GM19468 (cell line): ENCODE measurements at regions not wholly inside any gene's neighbourhood (a gene's known extent, or its start where the extent isn't known, plus 50 kb on each side); places are given as distances from the start of the nearest gene placed in this dataset.

Source experiments
- ATAC-seq: cut with Tn5 transposase; IDR thresholded peaks from one replicate; pipeline ENCODE4 v1.9.1; 2021; ENCODE audit warnings: mild to moderate bottlenecking, moderate library complexity, moderate number of reproducible peaks; ENCODE audit not compliant: unreplicated experiment; ENCODE audit errors: extremely low read depth

DNA sequence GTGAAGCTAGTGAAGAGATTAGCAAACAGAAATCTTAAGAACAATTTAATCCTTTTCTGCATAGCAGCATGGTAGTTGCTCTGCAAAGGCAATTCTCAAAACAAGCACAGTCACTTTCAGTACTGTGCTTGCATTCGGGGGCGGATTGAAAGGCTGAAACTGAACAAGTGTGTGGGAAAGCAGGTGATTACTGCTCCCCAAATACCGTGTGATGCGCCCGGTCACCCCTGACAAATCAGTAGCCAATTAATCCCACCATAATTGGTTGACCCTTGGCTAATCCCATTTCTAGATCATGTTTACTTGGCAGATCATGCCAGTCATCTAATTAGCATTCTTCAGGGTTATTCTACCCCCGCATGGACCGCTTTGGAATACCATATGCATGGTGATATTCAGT lies 76.5 kb upstream of the ADRB1 start:
- no peak for ATAC-seq

DNA sequence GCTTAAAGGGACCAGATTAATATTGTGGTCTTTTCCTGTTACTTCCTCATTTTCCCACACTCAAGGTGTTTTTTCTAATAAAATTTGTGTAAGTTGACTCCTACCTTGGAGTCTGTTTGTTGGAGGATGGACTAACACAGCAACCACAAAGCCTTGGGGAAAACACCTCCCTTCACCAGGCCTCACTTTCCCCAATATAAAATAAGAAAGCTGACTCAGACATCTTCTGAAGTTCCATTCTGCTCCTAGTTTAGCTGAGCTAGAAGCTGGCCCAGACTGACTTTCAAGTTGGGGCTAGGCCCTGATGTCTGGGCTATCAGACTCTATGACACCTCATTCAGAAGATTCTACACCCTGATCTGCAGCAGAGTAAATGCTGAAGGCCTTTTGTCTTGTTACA lies 73.0 kb upstream of the ADRB1 start:
- ATAC-seq, result no peak

DNA sequence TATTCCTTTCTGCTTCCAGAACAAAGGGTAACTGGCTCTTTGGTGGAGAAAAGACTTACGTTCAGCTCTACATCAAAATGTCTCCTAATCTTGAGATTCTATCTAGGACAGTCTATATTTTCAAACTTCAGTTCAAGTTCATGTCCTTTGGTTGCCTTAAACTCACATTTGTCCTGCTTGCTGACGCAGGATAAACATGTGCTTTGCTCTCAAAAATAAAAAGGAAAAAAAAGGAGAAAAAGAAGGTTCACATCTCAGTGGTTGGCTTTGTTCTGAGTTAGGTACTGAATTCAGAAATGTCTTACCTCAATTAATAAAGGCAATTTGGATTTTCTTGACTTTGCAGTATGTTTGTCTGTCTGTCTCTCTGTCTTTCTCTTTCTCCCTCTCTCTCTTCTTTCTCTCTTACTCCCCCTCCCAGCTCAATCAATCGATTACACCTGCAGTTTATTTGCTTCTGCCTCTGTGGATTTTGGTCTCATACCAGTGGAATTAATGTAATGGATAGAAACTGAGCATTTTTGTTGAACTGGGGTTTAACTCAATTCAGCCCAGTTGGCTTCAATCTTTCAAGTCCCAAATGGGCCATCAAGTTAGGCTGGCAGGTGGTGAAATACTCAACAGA lies 72.2 kb upstream of the ADRB1 start:
- ATAC-seq, result no peak

DNA sequence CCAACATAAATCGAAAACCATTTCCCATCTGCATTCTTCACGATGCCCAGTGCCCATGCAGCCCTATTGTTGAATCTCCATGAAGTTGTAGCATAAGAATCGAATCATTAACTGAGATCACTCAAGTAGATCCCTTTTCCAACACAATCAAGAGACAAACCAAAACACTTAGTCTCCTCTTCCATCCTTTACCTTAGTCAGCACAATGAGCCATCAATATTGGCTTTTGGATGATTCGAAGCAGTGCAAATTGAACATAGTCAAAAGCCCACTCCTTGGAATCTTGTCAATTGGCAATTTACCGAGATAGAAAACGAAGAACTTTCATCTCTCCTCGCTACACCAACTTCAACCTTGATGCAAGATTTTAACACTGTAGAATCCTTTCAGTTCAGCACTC lies 66.5 kb upstream of the ADRB1 start:
- ATAC-seq, result no peak

DNA sequence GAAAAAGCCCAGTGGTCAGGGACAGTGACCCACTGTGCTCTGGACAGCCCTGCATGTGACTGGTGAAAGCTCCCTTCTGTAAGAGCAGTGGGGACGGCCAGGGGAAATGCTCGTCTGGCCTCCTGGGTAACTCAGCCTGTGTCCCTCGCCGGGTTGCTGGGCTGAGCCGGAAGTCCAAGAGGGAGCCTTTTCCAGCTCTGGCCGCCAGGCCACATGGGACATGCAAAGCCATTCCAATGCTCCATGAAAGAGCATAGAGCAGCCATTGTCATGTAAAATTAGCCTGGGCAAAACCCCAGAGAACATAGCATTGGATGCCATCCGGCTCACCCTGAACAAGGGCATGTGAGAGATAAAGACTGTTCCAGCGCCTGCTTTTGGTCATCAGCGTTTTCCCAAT lies 64.9 kb upstream of the ADRB1 start:
- ATAC-seq, result no peak

DNA sequence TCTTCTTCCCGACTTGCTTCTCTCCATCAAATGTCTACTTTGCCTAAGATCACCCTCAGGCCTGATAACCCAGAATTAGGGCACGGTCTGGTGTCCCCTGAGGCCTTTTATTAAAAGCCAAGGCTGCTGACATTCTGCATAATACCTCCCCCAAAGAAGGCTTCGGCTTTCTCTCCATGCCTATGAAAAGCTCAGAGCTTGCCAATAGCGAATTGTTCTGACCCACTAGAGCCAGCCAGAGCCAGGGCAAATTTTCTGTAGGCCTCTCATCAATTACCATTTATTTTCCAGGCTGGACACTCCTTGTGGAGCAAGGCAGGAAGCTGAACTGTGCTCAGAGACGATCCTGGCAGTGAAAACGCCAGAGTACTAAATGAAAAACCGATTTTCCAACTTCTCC lies 64.3 kb upstream of the ADRB1 start:
- no peak for ATAC-seq

DNA sequence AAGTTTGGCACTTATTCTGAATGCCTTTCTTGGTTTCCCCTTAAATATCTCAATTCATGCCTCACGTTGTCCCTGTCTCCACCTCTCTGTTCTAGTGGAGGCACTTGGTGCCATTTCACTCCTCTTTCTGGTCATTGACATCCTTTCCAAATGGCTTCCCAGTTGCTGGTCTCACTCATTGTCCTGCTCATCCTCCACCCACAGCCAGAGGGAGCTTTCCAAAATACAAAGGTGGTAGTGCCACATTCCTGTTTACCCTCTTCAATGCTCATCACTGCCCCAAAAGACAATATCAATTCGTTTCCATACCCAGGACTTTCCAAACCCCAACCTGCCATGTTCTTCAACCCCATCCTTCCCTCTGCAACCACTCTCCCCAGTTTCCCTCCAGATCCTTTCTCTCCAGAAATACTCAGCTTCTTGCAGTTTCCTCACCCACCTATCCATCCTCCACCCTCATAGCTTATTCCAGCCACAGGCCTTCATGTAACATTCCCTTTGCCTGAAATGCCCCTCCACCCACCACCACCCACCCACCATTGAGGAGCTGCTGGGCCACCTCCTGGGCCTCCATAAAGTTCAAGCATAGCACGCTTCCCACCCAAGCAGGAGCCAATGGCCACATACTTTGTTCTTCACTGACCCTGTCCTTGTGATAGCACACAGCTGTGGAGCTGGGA lies 63.1 kb upstream of the ADRB1 start:
- no peak for ATAC-seq

DNA sequence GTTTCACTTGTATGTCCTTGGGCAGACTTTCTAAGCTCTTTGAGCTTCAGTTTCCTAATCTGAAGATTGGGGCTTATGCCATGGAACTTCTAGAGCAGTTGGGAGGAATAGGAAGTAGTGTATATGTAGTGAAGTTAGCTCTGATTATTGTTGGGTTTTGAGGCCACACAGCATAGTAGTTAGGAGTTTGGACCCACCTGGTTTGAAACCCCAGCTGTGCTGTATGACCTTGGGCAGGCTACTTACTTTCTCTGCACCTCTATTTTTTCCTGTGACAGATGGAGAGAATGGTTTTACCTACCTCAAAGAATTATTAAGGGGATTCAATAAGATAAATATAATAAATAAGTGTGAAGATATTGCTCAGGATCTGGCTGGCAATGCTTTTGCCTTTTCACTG lies 61.4 kb upstream of the ADRB1 start:
- ATAC-seq, result peak; percentile 8

DNA sequence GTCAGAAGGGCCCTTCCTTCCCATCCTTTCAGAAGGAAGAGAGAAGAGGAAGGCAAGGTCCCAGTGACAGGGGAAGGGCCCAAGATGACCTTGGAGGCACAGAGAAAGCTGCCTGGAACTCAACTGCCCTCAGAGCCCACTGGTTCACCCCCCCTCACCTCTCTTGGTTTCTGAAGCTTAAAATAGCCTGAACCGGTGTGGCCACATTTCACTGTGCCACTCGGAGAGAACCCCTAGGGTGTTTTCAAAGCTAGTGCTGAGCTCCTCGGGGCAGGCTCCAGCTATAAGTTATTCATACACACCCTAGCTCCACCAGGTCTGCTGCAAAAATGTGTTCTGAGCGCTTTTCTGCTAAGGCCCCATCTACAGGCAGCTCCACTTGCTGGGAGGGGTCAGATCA lies 60.9 kb upstream of the ADRB1 start:
- peak; percentile 62 for ATAC-seq

DNA sequence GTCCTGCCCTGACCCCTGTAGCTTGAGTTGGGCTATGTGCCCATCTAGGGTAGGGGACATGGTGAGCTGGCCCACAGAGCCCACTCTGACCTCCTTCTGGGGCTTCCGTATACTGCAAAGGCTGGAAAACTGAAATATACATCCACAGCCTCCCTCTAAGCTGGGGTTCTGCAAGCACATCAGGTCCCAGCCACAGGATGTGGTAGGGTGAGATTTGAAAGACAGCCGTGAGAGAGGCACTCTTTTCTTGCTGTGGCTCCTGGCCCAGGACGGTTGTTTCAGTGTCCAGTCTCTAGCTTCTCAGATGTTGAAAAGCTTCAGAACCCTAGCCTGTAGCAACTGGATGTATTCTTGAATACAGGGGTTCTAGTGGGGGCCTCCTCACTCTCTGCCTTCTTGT lies 60.1 kb upstream of the ADRB1 start:
- ATAC-seq, result peak; percentile 37

DNA sequence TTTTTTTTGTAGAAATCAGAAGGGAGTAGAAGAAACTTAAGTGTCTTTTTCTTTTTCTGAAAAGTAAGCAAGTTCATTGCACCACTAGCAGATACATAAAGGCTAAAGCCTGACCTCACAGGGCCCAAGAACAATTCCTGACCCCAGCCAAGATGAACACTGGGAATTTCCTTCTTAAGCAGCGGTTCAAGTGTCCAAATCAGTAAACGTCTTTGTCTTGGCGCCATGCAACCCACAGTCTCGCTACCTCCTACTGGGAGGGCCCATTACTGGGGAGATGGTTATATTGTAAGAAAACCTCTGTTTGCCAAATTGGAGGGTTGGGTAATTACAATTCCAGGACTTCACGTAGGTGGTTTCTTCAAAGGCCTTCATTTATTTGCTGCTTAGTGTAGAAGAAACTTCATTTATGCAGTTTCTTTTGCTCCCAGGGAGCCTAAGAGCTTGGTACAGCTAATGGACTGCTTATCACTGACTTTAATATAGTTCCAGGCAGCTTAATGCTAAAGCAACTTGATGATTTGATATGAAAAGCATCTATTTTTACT lies 58.3 kb upstream of the ADRB1 start:
- no peak for ATAC-seq

DNA sequence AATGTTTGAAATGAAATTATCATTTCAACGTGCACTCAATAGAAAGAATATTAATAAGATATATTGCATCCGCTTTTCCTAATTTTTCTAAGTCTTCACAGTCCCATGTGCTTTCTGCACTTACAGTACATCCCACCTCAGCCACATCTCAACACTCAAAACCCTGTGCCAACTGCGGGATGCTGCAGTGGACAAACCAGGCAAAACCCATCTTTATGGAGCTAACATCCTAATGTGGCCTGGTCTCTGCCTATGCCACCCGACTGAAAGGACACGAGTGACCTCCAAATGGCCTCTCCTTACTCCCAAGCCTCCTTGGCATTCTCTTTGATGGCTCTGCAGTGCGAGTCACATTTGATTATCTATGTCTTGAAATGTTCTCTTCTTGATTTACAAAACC lies 57.4 kb upstream of the ADRB1 start:
- ATAC-seq, result no peak

DNA sequence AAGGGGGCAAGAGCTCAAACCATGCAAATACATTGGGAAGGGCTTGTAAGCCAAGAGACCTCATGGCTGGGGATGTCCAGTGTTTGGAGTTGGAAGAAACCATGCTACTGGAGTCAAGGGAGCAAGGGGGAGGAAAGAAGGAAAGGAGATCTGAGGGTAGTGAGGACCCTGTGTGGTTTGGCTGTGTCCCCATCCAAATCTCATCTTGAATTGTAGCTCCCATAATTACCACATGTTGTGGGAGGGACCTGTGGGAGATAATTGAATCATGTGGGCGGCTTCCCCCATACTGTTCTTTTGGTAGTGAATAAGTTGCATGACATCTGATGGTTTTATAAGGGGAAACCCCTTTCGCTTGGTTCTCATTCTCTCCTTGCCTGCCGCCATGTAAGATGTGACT lies 56.5 kb upstream of the ADRB1 start:
- no peak for ATAC-seq

DNA sequence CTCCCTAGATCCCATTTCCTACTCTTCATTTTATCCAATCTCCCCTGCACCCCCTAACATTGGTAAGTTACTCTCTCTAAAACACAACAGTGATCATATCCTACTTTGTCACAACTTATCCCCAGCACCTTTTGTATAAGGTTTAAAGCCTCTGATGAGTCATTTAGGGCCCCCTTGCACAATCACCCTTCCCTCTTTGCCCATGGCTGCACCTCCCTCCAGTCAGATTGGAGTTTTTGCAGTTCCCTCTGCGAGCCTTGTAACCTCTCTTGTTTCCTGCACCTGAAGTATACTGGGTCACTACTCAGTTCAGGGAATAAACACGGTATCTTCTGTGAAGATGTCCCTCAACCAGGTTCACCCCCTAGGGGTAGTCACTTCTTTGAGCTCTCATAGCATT lies 55.9 kb upstream of the ADRB1 start:
- no peak for ATAC-seq

DNA sequence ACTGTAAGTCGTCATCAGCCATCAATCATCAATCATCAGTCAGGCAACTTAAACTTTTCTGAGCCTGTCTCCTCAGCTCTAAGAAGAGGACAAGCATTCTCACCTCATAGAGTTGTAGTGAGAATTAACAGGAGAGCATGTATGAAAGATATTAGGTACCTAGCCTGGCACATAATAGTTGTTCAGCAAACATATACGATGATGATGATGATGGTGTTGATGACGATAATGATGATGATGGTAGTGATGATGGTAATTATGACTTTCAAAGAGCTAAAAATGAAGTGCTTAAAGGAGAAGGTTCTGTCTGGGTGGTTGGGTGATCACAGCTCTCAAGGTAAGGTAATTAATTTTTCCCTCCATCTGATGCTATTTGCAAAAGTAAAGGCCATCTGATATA lies 55.1 kb upstream of the ADRB1 start:
- ATAC-seq, result no peak

DNA sequence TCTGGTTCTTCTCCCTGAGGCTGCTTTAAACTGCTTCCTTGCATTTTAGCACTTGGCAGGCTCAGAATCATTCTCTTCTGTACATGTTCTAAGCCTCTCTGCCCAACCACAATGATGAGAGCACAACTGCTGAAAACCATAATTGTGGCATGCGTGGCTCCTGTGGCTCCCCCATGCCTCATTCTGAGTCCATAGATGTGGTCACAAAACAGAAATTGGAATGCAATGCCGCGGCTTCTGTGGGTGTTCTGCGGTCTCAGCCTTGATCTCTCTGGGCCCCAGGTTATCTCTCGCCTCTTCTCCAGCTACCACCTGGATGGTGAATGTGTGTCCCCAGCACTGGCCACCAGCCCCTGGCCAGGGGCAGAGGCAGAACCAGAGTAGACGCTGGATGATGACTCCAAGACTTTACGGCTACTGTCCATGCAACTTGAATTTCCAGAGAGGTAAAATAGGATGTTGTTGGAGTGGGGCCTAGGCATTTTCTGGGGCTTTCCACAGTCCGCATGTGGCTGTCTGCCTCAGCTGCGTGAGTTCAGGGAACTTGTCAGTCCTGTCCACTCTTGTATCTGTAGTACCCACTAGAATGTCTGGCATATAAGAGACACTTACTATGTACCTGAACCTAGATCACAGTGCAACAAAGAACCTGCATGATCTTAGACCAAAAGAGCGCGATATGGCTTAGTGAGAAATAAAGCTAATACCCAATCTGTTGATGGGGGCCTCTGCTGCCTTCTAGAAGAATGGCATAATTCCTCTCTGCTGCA lies 52.4 kb upstream of the ADRB1 start:
- no peak for ATAC-seq

DNA sequence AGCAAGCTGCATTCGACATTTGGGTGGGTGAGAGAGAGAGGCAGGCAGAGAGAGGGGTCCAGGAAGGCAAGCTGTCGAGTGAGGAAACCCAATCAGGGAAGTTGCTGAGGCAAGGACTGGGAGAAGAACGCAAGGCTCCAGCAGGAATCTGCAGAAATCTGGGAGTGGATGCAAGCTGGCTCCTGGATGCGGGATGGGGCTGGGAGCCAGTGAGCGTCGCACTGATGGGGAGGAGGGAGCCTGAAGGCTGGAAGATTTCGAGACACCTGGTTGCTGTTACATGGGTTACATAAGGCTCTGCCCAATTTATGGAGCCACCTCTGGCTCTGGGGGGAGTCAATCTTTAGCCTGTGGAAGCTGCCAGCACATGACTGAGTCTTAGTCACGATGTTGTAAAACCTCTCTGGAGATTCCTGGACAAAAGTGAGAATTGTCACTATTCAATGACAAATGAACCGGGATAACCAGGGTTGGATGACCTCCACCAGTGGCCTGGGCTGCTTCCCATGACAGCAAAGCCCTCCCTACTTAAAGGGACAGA lies 51.1 kb upstream of the ADRB1 start:
- ATAC-seq, result no peak

DNA sequence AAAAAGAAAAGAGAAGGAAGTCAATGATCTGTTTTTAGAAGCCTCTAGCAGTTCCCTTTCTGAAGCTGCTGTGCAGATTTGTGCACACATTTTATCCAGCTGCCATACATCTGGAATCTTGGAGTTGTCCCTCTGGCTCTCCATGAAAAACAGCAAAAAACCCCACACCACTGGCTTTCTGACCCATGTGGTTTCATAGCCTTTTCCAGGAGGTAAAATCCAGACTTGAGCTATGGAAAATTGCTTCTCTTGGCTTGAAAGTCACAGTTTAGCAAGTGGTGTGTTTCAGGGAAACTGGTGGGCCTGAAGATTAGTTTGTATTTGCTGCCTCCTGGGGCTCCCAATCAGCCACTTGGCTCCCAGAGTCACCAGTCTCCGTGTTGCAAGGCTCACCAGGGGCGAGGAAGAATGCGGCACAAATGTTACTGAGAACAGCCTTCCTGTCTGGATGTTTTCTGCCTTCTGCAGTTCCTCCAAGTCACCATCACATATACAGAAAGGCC lies 50.1 kb upstream of the ADRB1 start:
- no peak for ATAC-seq
